Caco-2 (cell line): ENCODE measurements at regions not wholly inside any gene's neighbourhood (a gene's known extent, or its start where the extent isn't known, plus 50 kb on each side); places are given as distances from the start of the nearest gene placed in this dataset.

Source experiments
- BruUV-seq: library from RNA; stranded (reverse); fragments of 400-500 nt; replicated peaks from 2 replicates; lab custom pipeline; 2021; lab: Mats Ljungman, UMichigan
- CTCF ChIA-PET: fragments of 300-600 bp; sonication (Branson Sonifier 250); formaldehyde crosslinking; loops from one replicate; lab custom pipeline; 2022; ENCODE audit warnings: antibody characterized with exemption; lab: Charles Lee
- POLR2A ChIA-PET: fragments of 300-600 bp; sonication (Branson Sonifier 250); formaldehyde crosslinking; loops from one replicate; lab custom pipeline; 2022; ENCODE audit warnings: antibody characterized with exemption; lab: Charles Lee
- DNase-seq, 2 experiments: peaks; one replicate each; pipeline versions ENCODE4 v3.0.0 to v3.0.0-alpha.2; 2020 to 2022
- H3K27me3 ChIP-seq: replicated peaks from 2 replicates; pipeline ENCODE4 v1.6.0; 2011; ENCODE audit warnings: low read length; ENCODE audit not compliant: control insufficient read depth, insufficient read depth
- H3K36me3 ChIP-seq: 2 replicates; pipeline ENCODE4 v1.5.1; 2011; ENCODE audit warnings: low read length; ENCODE audit not compliant: control insufficient read depth, insufficient read depth
- H3K4me1 ChIP-seq: fragments of 250-450 bp; sonication (Bioruptor Pico); 2 replicates; pipeline ENCODE4 v1.5.1; 2020; ENCODE audit warnings: mild to moderate bottlenecking
- H3K4me3 ChIP-seq: 2 replicates; pipeline ENCODE4 v1.5.1; 2011; ENCODE audit warnings: low read depth, mild to moderate bottlenecking, control low read depth, low read length
- H3K9me3 ChIP-seq: fragments of 250-450 bp; sonication (Bioruptor Pico); 2 replicates; pipeline ENCODE4 v1.5.1; 2020; ENCODE audit warnings: mild to moderate bottlenecking, moderate library complexity
- H3K27ac Mint-ChIP-seq: one replicate; pipeline ENCODE4 v1.8.0; 2022; ENCODE audit warnings: mixed read lengths; ENCODE audit not compliant: unreplicated experiment
- H3K27me3 Mint-ChIP-seq: one replicate; pipeline ENCODE4 v1.8.0; 2022; ENCODE audit warnings: mixed read lengths; ENCODE audit not compliant: insufficient read depth, unreplicated experiment
- H3K36me3 Mint-ChIP-seq: one replicate; pipeline ENCODE4 v1.8.0; 2022; ENCODE audit warnings: mild to moderate bottlenecking, mixed read lengths; ENCODE audit not compliant: insufficient read depth, unreplicated experiment
- H3K4me1 Mint-ChIP-seq: one replicate; pipeline ENCODE4 v1.8.0; 2022; ENCODE audit warnings: low read depth, mixed read lengths; ENCODE audit not compliant: unreplicated experiment
- H3K4me3 Mint-ChIP-seq: one replicate; pipeline ENCODE4 v1.8.0; 2022; ENCODE audit warnings: mild to moderate bottlenecking, moderate library complexity, mixed read lengths; ENCODE audit not compliant: unreplicated experiment
- H3K9me3 Mint-ChIP-seq: one replicate; pipeline ENCODE4 v1.8.0; 2022; ENCODE audit warnings: mixed read lengths; ENCODE audit not compliant: unreplicated experiment
- intact Hi-C: fragments of 100-400 bp; cut with micrococcal nuclease; formaldehyde crosslinking; loops from one replicate; pipeline ENCODE4 v1.10.0; 2022; ENCODE audit not compliant: unreplicated experiment
- TF ChIP-seq, protein P1 (sequence below), 2 experiments: fragments of 200-600 bp in 1 of 2; IDR thresholded peaks; 1 replicate in 1 of 2; 2 replicates in 1 of 2; pipeline versions ENCODE4 v1.5.1 to v1.8.0; 2011 to 2022; ENCODE audit warnings: antibody characterized with exemption in 1 of 2, control low read depth in 1 of 2, inconsistent platforms in 1 of 2, low read depth in 1 of 2, low read length in 1 of 2, mild to moderate bottlenecking in 1 of 2, moderate library complexity in 1 of 2; ENCODE audit not compliant: insufficient read depth in 1 of 2, severe bottlenecking in 1 of 2, unreplicated experiment in 1 of 2

DNA sequence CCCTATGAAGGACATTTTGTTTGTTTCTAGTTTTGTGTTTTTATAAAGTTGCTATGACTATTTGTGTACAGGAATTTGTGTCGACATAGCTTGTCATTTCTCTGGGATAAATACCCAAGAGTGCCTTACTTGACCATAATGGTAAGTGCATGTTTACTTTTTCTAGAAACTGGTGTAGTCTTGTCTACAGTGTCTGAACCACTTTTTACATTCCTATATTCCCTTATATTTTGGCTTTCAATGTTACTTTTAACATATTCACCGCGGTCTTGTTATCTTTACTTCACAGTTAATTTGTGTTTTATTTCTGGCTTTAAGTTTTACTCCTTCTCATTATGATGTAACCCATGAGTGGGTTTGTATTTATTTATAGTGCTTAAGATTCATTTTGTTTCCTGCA, 444.4 kb upstream of the RGS17 start:
- no TSS peak for BruUV-seq
- ChIA-PET POLR2A (no interaction called here), CTCF (no interaction called here)
- intact Hi-C loops = no loop called here
- H3K4me3 ChIP-seq = no peak overlapping the region
- H3K27me3 ChIP-seq = no peaks in the 10 kb centered on the region
- H3K4me1 ChIP-seq = no peaks in the 10 kb centered on the region
- TF ChIP-seq, protein P1, sequence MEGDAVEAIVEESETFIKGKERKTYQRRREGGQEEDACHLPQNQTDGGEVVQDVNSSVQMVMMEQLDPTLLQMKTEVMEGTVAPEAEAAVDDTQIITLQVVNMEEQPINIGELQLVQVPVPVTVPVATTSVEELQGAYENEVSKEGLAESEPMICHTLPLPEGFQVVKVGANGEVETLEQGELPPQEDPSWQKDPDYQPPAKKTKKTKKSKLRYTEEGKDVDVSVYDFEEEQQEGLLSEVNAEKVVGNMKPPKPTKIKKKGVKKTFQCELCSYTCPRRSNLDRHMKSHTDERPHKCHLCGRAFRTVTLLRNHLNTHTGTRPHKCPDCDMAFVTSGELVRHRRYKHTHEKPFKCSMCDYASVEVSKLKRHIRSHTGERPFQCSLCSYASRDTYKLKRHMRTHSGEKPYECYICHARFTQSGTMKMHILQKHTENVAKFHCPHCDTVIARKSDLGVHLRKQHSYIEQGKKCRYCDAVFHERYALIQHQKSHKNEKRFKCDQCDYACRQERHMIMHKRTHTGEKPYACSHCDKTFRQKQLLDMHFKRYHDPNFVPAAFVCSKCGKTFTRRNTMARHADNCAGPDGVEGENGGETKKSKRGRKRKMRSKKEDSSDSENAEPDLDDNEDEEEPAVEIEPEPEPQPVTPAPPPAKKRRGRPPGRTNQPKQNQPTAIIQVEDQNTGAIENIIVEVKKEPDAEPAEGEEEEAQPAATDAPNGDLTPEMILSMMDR (IDR thresholded peaks at IDR 0.05; ENCODE audit: insufficient read depth in 1 of 2, low read depth in 1 of 2, low read length in 1 of 2, severe bottlenecking in 1 of 2, unreplicated experiment in 1 of 2) = no peak
- H3K4me1 Mint-ChIP-seq = no peaks in the 10 kb centered on the region
- no peaks in the 10 kb centered on the region for H3K36me3 ChIP-seq
- H3K27me3 Mint-ChIP-seq = peaks cover 10% of the 10 kb centered on the region
- H3K27ac Mint-ChIP-seq = no peak overlapping the region
- no peak for DNase-seq
- no peaks in the 10 kb centered on the region for H3K36me3 Mint-ChIP-seq
- H3K9me3 ChIP-seq = no peaks in the 10 kb centered on the region
- H3K9me3 Mint-ChIP-seq = no peaks in the 10 kb centered on the region
- no peak overlapping the region for H3K4me3 Mint-ChIP-seq

DNA sequence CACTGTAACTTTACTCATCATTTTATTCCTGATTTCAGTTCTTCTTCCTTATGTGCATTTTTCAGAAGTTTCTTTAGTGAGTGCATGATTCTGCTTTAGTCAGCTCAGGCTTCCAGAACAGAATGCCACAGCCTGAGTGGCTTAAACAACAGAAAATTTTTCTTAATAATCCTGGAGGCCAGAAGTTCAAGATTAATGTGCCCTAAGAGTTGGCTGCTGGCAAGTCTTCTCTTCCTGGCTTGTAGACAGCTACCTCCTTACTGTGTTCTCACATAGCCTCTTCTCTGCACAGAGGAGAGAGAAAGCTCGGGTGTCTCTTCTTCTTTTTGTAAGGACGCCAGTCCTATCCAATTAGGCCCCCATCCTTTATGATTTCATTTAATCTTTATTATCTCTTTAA, 443.1 kb upstream of the RGS17 start:
- H3K36me3 Mint-ChIP-seq = no peaks in the 10 kb centered on the region
- TF ChIP-seq, protein P1 (IDR thresholded peaks at IDR 0.05; ENCODE audit: insufficient read depth in 1 of 2, low read depth in 1 of 2, low read length in 1 of 2, severe bottlenecking in 1 of 2, unreplicated experiment in 1 of 2) = no peak
- H3K4me3 Mint-ChIP-seq = no peak overlapping the region
- peaks cover 10% of the 10 kb centered on the region for H3K27me3 Mint-ChIP-seq
- no peaks in the 10 kb centered on the region for H3K9me3 ChIP-seq
- no peaks in the 10 kb centered on the region for H3K4me1 Mint-ChIP-seq
- POLR2A ChIA-PET = no interaction called here
- H3K27me3 ChIP-seq = no peaks in the 10 kb centered on the region
- DNase-seq = no peak
- no peaks in the 10 kb centered on the region for H3K4me1 ChIP-seq
- no peak overlapping the region for H3K4me3 ChIP-seq
- intact Hi-C loops = no loop called here
- no peaks in the 10 kb centered on the region for H3K36me3 ChIP-seq
- no peaks in the 10 kb centered on the region for H3K9me3 Mint-ChIP-seq
- BruUV-seq = no TSS peak
- no peak overlapping the region for H3K27ac Mint-ChIP-seq
- CTCF ChIA-PET = no interaction called here

DNA sequence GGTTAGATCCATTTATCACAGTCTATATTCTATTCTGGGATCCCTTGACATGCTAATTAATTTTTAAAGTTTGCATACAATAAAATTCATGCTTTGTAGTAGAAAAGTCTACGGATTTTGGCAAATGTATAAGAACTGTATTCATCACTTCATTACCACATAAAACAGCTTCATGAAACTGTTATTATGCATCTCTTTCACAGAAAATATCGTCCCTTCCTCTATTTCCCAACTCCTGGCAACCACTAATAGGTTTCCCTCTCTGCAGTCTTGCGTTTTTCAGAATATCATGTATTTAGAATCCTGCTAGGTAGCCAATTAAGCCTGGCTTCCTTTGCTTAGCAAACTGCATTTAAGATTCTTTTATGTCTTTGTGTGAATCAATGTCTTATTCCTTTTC, 441.3 kb upstream of the RGS17 start:
- BruUV-seq = no TSS peak
- no peak for DNase-seq
- H3K4me3 Mint-ChIP-seq = no peak overlapping the region
- Histone ChIP-seq H3K9me3 (no peaks in the 10 kb centered on the region), H3K4me3 (no peak overlapping the region), H3K36me3 (no peaks in the 10 kb centered on the region), H3K27me3 (no peaks in the 10 kb centered on the region), H3K4me1 (no peaks in the 10 kb centered on the region)
- intact Hi-C loops = no loop called here
- no peaks in the 10 kb centered on the region for H3K36me3 Mint-ChIP-seq
- POLR2A ChIA-PET = no interaction called here
- H3K4me1 Mint-ChIP-seq = no peaks in the 10 kb centered on the region
- peaks cover 10% of the 10 kb centered on the region for H3K27me3 Mint-ChIP-seq
- no peak overlapping the region for H3K27ac Mint-ChIP-seq
- TF ChIP-seq, protein P1 (IDR thresholded peaks at IDR 0.05; ENCODE audit: insufficient read depth in 1 of 2, low read depth in 1 of 2, low read length in 1 of 2, severe bottlenecking in 1 of 2, unreplicated experiment in 1 of 2) = no peak
- CTCF ChIA-PET = no interaction called here
- H3K9me3 Mint-ChIP-seq = no peaks in the 10 kb centered on the region
